ENCODE measurements at regions not wholly inside any gene's neighbourhood (a gene's known extent, or its start where the extent isn't known, plus 50 kb on each side); places are given as distances from the start of the nearest gene placed in this dataset.

- H3K9ac ChIP-seq (ENCODE audit: low read depth in 1 of 2, low read length in 2 of 2), result no peak overlapping the region
- H3K27me3 ChIP-seq (ENCODE audit: control insufficient read depth in 1 of 2, insufficient read depth in 2 of 2, low read length in 2 of 2), result no peaks in the 10 kb centered on the region
- H3K4me1 ChIP-seq (ENCODE audit: control insufficient read depth in 1 of 2, insufficient read depth in 2 of 2, low read length in 2 of 2), result no peaks in the 10 kb centered on the region
- H3K4me3 ChIP-seq (ENCODE audit: low read depth in 1 of 2, low read length in 2 of 2), result no peak overlapping the region
- H3K9me3 ChIP-seq (ENCODE audit: control insufficient read depth in 1 of 2, low read length in 2 of 2), result peaks cover 6 to 7% of the 10 kb centered on the region in 2 donors
- no peak overlapping the region for H3K27ac ChIP-seq (ENCODE audit: low read depth, low read length)
- no peaks in the 10 kb centered on the region for H3K36me3 ChIP-seq (ENCODE audit: control insufficient read depth in 1 of 2, insufficient read depth in 2 of 2, low read length in 2 of 2)
Measured at GRCh38 chr3:34696831-34697230, 898.4 kb downstream of the PDCD6IP start.

- no peaks in the 10 kb centered on the region for H3K36me3 ChIP-seq (ENCODE audit: control insufficient read depth in 1 of 2, insufficient read depth in 2 of 2, low read length in 2 of 2)
- no peaks in the 10 kb centered on the region for H3K4me1 ChIP-seq (ENCODE audit: control insufficient read depth in 1 of 2, insufficient read depth in 2 of 2, low read length in 2 of 2)
- H3K9ac ChIP-seq (ENCODE audit: low read depth in 1 of 2, low read length in 2 of 2), result no peak overlapping the region
Measured at GRCh38 chr3:34703053-34703452, 904.6 kb downstream of the PDCD6IP start.

GRCh38 chr3:34724916-34725499, 914.3 kb upstream of the ARPP21 start:
- no peaks in the 10 kb centered on the region for H3K4me1 ChIP-seq (ENCODE audit: control insufficient read depth in 1 of 2, insufficient read depth in 2 of 2, low read length in 2 of 2)
- no peak overlapping the region for H3K27ac ChIP-seq (ENCODE audit: low read depth, low read length)
- no peak overlapping the region for H3K4me3 ChIP-seq (ENCODE audit: low read depth in 1 of 2, low read length in 2 of 2)
- H3K27me3 ChIP-seq (ENCODE audit: control insufficient read depth in 1 of 2, insufficient read depth in 2 of 2, low read length in 2 of 2), result no peaks in the 10 kb centered on the region
- H3K36me3 ChIP-seq (ENCODE audit: control insufficient read depth in 1 of 2, insufficient read depth in 2 of 2, low read length in 2 of 2), result no peaks in the 10 kb centered on the region
- no peaks in the 10 kb centered on the region for H3K9me3 ChIP-seq (ENCODE audit: control insufficient read depth in 1 of 2, low read length in 2 of 2)
- H3K9ac ChIP-seq (ENCODE audit: low read depth in 1 of 2, low read length in 2 of 2), result no peak overlapping the region

More at GRCh38 chr3:34703053-34703452, 904.6 kb downstream of the PDCD6IP start:
- H3K27ac ChIP-seq (ENCODE audit: low read depth, low read length), result no peak overlapping the region
- no peaks in the 10 kb centered on the region for H3K27me3 ChIP-seq (ENCODE audit: control insufficient read depth in 1 of 2, insufficient read depth in 2 of 2, low read length in 2 of 2)
- no peak overlapping the region for H3K4me3 ChIP-seq (ENCODE audit: low read depth in 1 of 2, low read length in 2 of 2)
- H3K9me3 ChIP-seq (ENCODE audit: control insufficient read depth in 1 of 2, low read length in 2 of 2), result peaks cover 7 to 12% of the 10 kb centered on the region in 2 donors

- Histone ChIP-seq H3K27ac (ENCODE audit: low read depth, low read length) (no peak overlapping the region), H3K9ac (ENCODE audit: low read depth in 1 of 2, low read length in 2 of 2) (no peak overlapping the region), H3K4me3 (ENCODE audit: low read depth in 1 of 2, low read length in 2 of 2) (no peak overlapping the region), H3K9me3 (ENCODE audit: control insufficient read depth in 1 of 2, low read length in 2 of 2) (no peaks in the 10 kb centered on the region), H3K27me3 (ENCODE audit: control insufficient read depth in 1 of 2, insufficient read depth in 2 of 2, low read length in 2 of 2) (no peaks in the 10 kb centered on the region), H3K4me1 (ENCODE audit: control insufficient read depth in 1 of 2, insufficient read depth in 2 of 2, low read length in 2 of 2) (no peaks in the 10 kb centered on the region), H3K36me3 (ENCODE audit: control insufficient read depth in 1 of 2, insufficient read depth in 2 of 2, low read length in 2 of 2) (no peaks in the 10 kb centered on the region)
Measured at GRCh38 chr3:34725774-34726173, 913.6 kb upstream of the ARPP21 start.

GRCh38 chr3:34727700-34728099, 911.6 kb upstream of the ARPP21 start:
- Histone ChIP-seq H3K9me3 (ENCODE audit: control insufficient read depth in 1 of 2, low read length in 2 of 2) (no peaks in the 10 kb centered on the region), H3K36me3 (ENCODE audit: control insufficient read depth in 1 of 2, insufficient read depth in 2 of 2, low read length in 2 of 2) (no peaks in the 10 kb centered on the region), H3K4me3 (ENCODE audit: low read depth in 1 of 2, low read length in 2 of 2) (no peak overlapping the region), H3K27me3 (ENCODE audit: control insufficient read depth in 1 of 2, insufficient read depth in 2 of 2, low read length in 2 of 2) (no peaks in the 10 kb centered on the region), H3K27ac (ENCODE audit: low read depth, low read length) (no peak overlapping the region), H3K4me1 (ENCODE audit: control insufficient read depth in 1 of 2, insufficient read depth in 2 of 2, low read length in 2 of 2) (no peaks in the 10 kb centered on the region), H3K9ac (ENCODE audit: low read depth in 1 of 2, low read length in 2 of 2) (no peak overlapping the region)

- Histone ChIP-seq H3K9ac (ENCODE audit: low read depth in 1 of 2, low read length in 2 of 2) (no peak overlapping the region), H3K4me1 (ENCODE audit: control insufficient read depth in 1 of 2, insufficient read depth in 2 of 2, low read length in 2 of 2) (no peaks in the 10 kb centered on the region), H3K36me3 (ENCODE audit: control insufficient read depth in 1 of 2, insufficient read depth in 2 of 2, low read length in 2 of 2) (no peaks in the 10 kb centered on the region), H3K4me3 (ENCODE audit: low read depth in 1 of 2, low read length in 2 of 2) (no peak overlapping the region), H3K27ac (ENCODE audit: low read depth, low read length) (no peak overlapping the region), H3K9me3 (ENCODE audit: control insufficient read depth in 1 of 2, low read length in 2 of 2) (no peaks in the 10 kb centered on the region), H3K27me3 (ENCODE audit: control insufficient read depth in 1 of 2, insufficient read depth in 2 of 2, low read length in 2 of 2) (no peaks in the 10 kb centered on the region)
Measured at GRCh38 chr3:34742151-34742550, 897.2 kb upstream of the ARPP21 start.

GRCh38 chr3:34758630-34759261, 880.6 kb upstream of the ARPP21 start:
- no peaks in the 10 kb centered on the region for H3K4me1 ChIP-seq (ENCODE audit: control insufficient read depth in 1 of 2, insufficient read depth in 2 of 2, low read length in 2 of 2)

GRCh38 chr3:34777386-34777785, 861.9 kb upstream of the ARPP21 start:
- no peak overlapping the region for H3K4me3 ChIP-seq (ENCODE audit: low read depth in 1 of 2, low read length in 2 of 2)
- H3K9ac ChIP-seq (ENCODE audit: low read depth in 1 of 2, low read length in 2 of 2), result no peak overlapping the region
- H3K27ac ChIP-seq (ENCODE audit: low read depth, low read length), result no peak overlapping the region
- H3K4me1 ChIP-seq (ENCODE audit: control insufficient read depth in 1 of 2, insufficient read depth in 2 of 2, low read length in 2 of 2), result no peaks in the 10 kb centered on the region
- H3K9me3 ChIP-seq (ENCODE audit: control insufficient read depth in 1 of 2, low read length in 2 of 2), result no peaks in the 10 kb centered on the region
- H3K36me3 ChIP-seq (ENCODE audit: control insufficient read depth in 1 of 2, insufficient read depth in 2 of 2, low read length in 2 of 2), result no peaks in the 10 kb centered on the region
- H3K27me3 ChIP-seq (ENCODE audit: control insufficient read depth in 1 of 2, insufficient read depth in 2 of 2, low read length in 2 of 2), result no peaks in the 10 kb centered on the region

More at GRCh38 chr3:34758630-34759261, 880.6 kb upstream of the ARPP21 start:
- Histone ChIP-seq H3K9ac (ENCODE audit: low read depth in 1 of 2, low read length in 2 of 2) (no peak overlapping the region), H3K27ac (ENCODE audit: low read depth, low read length) (no peak overlapping the region), H3K9me3 (ENCODE audit: control insufficient read depth in 1 of 2, low read length in 2 of 2) (no peaks in the 10 kb centered on the region), H3K4me3 (ENCODE audit: low read depth in 1 of 2, low read length in 2 of 2) (no peak overlapping the region), H3K27me3 (ENCODE audit: control insufficient read depth in 1 of 2, insufficient read depth in 2 of 2, low read length in 2 of 2) (no peaks in the 10 kb centered on the region), H3K36me3 (ENCODE audit: control insufficient read depth in 1 of 2, insufficient read depth in 2 of 2, low read length in 2 of 2) (no peaks in the 10 kb centered on the region)

- H3K27ac ChIP-seq (ENCODE audit: low read depth, low read length), result no peak overlapping the region
- no peaks in the 10 kb centered on the region for H3K4me1 ChIP-seq (ENCODE audit: control insufficient read depth in 1 of 2, insufficient read depth in 2 of 2, low read length in 2 of 2)
- H3K9me3 ChIP-seq (ENCODE audit: control insufficient read depth in 1 of 2, low read length in 2 of 2), result no peaks in the 10 kb centered on the region
- no peaks in the 10 kb centered on the region for H3K36me3 ChIP-seq (ENCODE audit: control insufficient read depth in 1 of 2, insufficient read depth in 2 of 2, low read length in 2 of 2)
- H3K27me3 ChIP-seq (ENCODE audit: control insufficient read depth in 1 of 2, insufficient read depth in 2 of 2, low read length in 2 of 2), result no peaks in the 10 kb centered on the region
- H3K4me3 ChIP-seq (ENCODE audit: low read depth in 1 of 2, low read length in 2 of 2), result no peak overlapping the region
- H3K9ac ChIP-seq (ENCODE audit: low read depth in 1 of 2, low read length in 2 of 2), result no peak overlapping the region
Measured at GRCh38 chr3:34779092-34779491, 860.2 kb upstream of the ARPP21 start.

- no peak overlapping the region for H3K9ac ChIP-seq (ENCODE audit: low read depth in 1 of 2, low read length in 2 of 2)
- no peaks in the 10 kb centered on the region for H3K27me3 ChIP-seq (ENCODE audit: control insufficient read depth in 1 of 2, insufficient read depth in 2 of 2, low read length in 2 of 2)
- H3K9me3 ChIP-seq (ENCODE audit: control insufficient read depth in 1 of 2, low read length in 2 of 2), result no peaks in the 10 kb centered on the region
- H3K4me1 ChIP-seq (ENCODE audit: control insufficient read depth in 1 of 2, insufficient read depth in 2 of 2, low read length in 2 of 2), result no peaks in the 10 kb centered on the region
- H3K27ac ChIP-seq (ENCODE audit: low read depth, low read length), result no peak overlapping the region
- no peak overlapping the region for H3K4me3 ChIP-seq (ENCODE audit: low read depth in 1 of 2, low read length in 2 of 2)
- no peaks in the 10 kb centered on the region for H3K36me3 ChIP-seq (ENCODE audit: control insufficient read depth in 1 of 2, insufficient read depth in 2 of 2, low read length in 2 of 2)
Measured at GRCh38 chr3:34780294-34780693, 859.0 kb upstream of the ARPP21 start.
